Lower lobe of right lung (tissue), 2 donors: ENCODE measurements at regions not wholly inside any gene's neighbourhood (a gene's known extent, or its start where the extent isn't known, plus 50 kb on each side); places are given as distances from the start of the nearest gene placed in this dataset.

Experiments
- ATAC-seq, 2 donors: fragments of 200-7000 bp; cut with Tn5 transposase; one replicate each; pipeline ENCODE4 v1.9.1; 2020 to 2022; ENCODE audit warnings: mild to moderate bottlenecking in 2 of 2, moderate library complexity in 2 of 2
- DNase-seq: peaks from one replicate; pipeline ENCODE4 v3.0.0-alpha.2; 2020
- H3K27ac ChIP-seq: fragments of 200-600 bp; one replicate; pipeline ENCODE4 v1.8.0; 2022
- H3K27me3 ChIP-seq: fragments of 200-600 bp; one replicate; pipeline ENCODE4 v1.8.0; 2022; ENCODE audit warnings: low read depth
- H3K36me3 ChIP-seq: fragments of 200-600 bp; one replicate; pipeline ENCODE4 v1.8.0; 2022; ENCODE audit warnings: mild to moderate bottlenecking
- H3K4me1 ChIP-seq: fragments of 200-600 bp; one replicate; pipeline ENCODE4 v1.8.0; 2022
- H3K4me3 ChIP-seq: fragments of 200-600 bp; one replicate; pipeline ENCODE4 v1.8.0; 2022; ENCODE audit warnings: mild to moderate bottlenecking
- H3K9me3 ChIP-seq: fragments of 200-600 bp; one replicate; pipeline ENCODE4 v1.8.0; 2022
- intact Hi-C: fragments of 100-400 bp; cut with DNase I; formaldehyde crosslinking; loops from one replicate; pipeline ENCODE4 v1.11.0; 2022
- TF ChIP-seq, protein P1 (sequence below): fragments of 200-600 bp; IDR thresholded peaks from one replicate; pipeline ENCODE4 v1.8.0; 2022; ENCODE audit warnings: antibody characterized with exemption, mild to moderate bottlenecking
- donor health status: DM: no; HTN: yes; CAD: no; lungs with severe emphysema.

DNA sequence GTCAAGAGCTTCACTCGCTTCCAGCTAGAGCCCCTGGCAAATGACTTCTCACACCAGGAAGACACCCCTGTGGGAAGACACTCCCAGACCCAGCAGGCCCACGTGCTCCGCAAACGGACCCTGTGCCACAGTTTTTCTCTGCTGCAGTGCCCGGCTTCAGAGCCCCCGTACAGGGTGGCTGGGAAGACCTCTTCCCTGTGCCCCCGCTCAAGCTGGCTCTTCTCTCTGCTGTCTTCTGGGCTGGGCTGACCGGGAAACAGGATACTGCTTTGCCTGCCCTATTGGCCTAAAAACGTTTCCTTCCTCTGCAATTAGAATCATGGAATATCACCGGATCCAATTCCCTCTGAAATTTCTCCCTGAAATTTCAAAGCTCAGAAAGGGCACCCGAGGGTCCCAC lies 63.7 kb upstream of the CRHR1 start:
- H3K27me3 ChIP-seq: peaks cover 10% of the 10 kb centered on the region
- no peak for ATAC-seq
- intact Hi-C loops: no loop called here

GRCh38 chr17:45722161-45722560 lies 62.0 kb upstream of the CRHR1 start:
- Histone ChIP-seq H3K9me3 (no peaks in the 10 kb centered on the region), H3K4me3 (no peak overlapping the region), H3K4me1 (no peaks in the 10 kb centered on the region), H3K27ac (no peak overlapping the region), H3K36me3 (no peaks in the 10 kb centered on the region), H3K27me3 (peaks cover 6% of the 10 kb centered on the region)
- ATAC-seq (peak in 1 of 2 donors; percentile 27), DNase-seq (no peak)
- TF ChIP-seq, protein P1, sequence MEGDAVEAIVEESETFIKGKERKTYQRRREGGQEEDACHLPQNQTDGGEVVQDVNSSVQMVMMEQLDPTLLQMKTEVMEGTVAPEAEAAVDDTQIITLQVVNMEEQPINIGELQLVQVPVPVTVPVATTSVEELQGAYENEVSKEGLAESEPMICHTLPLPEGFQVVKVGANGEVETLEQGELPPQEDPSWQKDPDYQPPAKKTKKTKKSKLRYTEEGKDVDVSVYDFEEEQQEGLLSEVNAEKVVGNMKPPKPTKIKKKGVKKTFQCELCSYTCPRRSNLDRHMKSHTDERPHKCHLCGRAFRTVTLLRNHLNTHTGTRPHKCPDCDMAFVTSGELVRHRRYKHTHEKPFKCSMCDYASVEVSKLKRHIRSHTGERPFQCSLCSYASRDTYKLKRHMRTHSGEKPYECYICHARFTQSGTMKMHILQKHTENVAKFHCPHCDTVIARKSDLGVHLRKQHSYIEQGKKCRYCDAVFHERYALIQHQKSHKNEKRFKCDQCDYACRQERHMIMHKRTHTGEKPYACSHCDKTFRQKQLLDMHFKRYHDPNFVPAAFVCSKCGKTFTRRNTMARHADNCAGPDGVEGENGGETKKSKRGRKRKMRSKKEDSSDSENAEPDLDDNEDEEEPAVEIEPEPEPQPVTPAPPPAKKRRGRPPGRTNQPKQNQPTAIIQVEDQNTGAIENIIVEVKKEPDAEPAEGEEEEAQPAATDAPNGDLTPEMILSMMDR: no peak
- intact Hi-C loops: no loop called here

More for the DNA sequence above, 63.7 kb upstream of the CRHR1 start:
- no peak for DNase-seq
- TF ChIP-seq, protein P1: no peak
- Histone ChIP-seq H3K4me3 (no peak overlapping the region), H3K4me1 (no peaks in the 10 kb centered on the region), H3K36me3 (no peaks in the 10 kb centered on the region), H3K27ac (no peak overlapping the region), H3K9me3 (no peaks in the 10 kb centered on the region)

GRCh38 chr17:45729294-45729907 lies 54.7 kb upstream of the CRHR1 start:
- DNase-seq (no peak), ATAC-seq (no peak)
- intact Hi-C loops: no loop called here
- H3K27ac ChIP-seq: no peak overlapping the region
- TF ChIP-seq, protein P1: no peak
- peaks cover 12% of the 10 kb centered on the region for H3K27me3 ChIP-seq
- H3K36me3 ChIP-seq: no peaks in the 10 kb centered on the region
- H3K4me1 ChIP-seq: no peaks in the 10 kb centered on the region
- H3K9me3 ChIP-seq: peaks cover 16% of the 10 kb centered on the region
- H3K4me3 ChIP-seq: no peak overlapping the region

DNA sequence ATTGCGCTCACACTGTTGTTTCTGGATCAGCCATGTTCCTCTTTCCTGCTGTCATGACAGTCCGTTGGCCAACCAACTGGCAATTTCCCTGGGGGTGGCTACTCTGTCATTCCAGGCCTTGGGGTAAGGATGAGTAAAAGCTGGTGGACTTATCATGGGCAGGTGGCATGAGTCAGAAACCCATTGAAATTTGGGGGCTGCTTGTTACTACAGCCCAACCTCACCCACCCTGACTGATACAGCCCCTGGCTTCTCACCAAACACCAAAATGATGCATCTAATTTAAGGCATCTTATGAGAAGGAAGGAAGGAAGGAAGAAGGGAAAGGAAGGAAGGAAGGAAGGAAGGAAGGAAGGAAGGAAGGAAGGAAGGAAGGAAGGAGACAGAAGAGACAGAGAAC lies 53.9 kb upstream of the CRHR1 start:
- Histone ChIP-seq H3K4me3 (no peak overlapping the region), H3K36me3 (no peaks in the 10 kb centered on the region), H3K9me3 (peaks cover 16% of the 10 kb centered on the region), H3K27me3 (peaks cover 12% of the 10 kb centered on the region), H3K27ac (no peak overlapping the region), H3K4me1 (no peaks in the 10 kb centered on the region)
- ATAC-seq (no peak), DNase-seq (no peak)
- TF ChIP-seq, protein P1: no peak
- intact Hi-C loops: loop anchor here (10.0 kb wide), 1 partner anchor 55 kb away; no protein-coding TSS in a partner anchor

- DNase-seq (no peak), ATAC-seq (no peak)
- Histone ChIP-seq H3K9me3 (peaks cover 16% of the 10 kb centered on the region), H3K4me1 (no peaks in the 10 kb centered on the region), H3K4me3 (no peak overlapping the region), H3K27me3 (peaks cover 6% of the 10 kb centered on the region), H3K27ac (no peak overlapping the region), H3K36me3 (no peaks in the 10 kb centered on the region)
- TF ChIP-seq, protein P1: no peak
- intact Hi-C loops: loop anchor here (10.0 kb wide), 1 partner anchor 57 kb away; no protein-coding TSS in a partner anchor
Observed at GRCh38 chr17:45731459-45731858, 52.7 kb upstream of the CRHR1 start.
